Upper lobe of left lung (tissue), 6 donors: ENCODE measurements at regions not wholly inside any gene's neighbourhood (a gene's known extent, or its start where the extent isn't known, plus 50 kb on each side); places are given as distances from the start of the nearest gene placed in this dataset.
"Not testable (repeated sequence)": the region's sequence is repeated elsewhere in the genome, so short reads cannot be mapped to it uniquely, and the experiment has no call there.

ENCODE experiments used
- ATAC-seq, 2 donors: fragments of 200-7000 bp; cut with Tn5 transposase; one replicate each; pipeline ENCODE4 v1.9.1; 2022; ENCODE audit warnings: mild to moderate bottlenecking in 2 of 2, moderate library complexity in 2 of 2; ENCODE audit not compliant: low FRiP score in 2 of 2
- DNase-seq, 2 donors: peaks; one replicate each; pipeline ENCODE4 v3.0.0-alpha.2; 2019 to 2020
- H3K27ac ChIP-seq, 4 donors: fragments of 200-600 bp; sonication (generic); one replicate each; pipeline ENCODE4 v1.5.1; 2016 to 2019
- H3K27me3 ChIP-seq, 4 donors: fragments of 200-600 bp; sonication (generic); one replicate each; pipeline ENCODE4 v1.5.1; 2017 to 2019
- H3K36me3 ChIP-seq, 4 donors: fragments of 200-600 bp; sonication (generic); one replicate each; pipeline ENCODE4 v1.5.1; 2016 to 2019
- H3K4me1 ChIP-seq, 4 donors: fragments of 200-600 bp; sonication (generic); one replicate each; pipeline ENCODE4 v1.5.1; 2018 to 2019
- H3K4me3 ChIP-seq, 4 donors: fragments of 200-600 bp; sonication (generic); one replicate each; pipeline ENCODE4 v1.5.1; 2017 to 2019; ENCODE audit warnings: mild to moderate bottlenecking in 2 of 4, moderate library complexity in 1 of 4
- H3K9me3 ChIP-seq, 4 donors: fragments of 200-600 bp; sonication (generic); one replicate each; pipeline ENCODE4 v1.5.1; 2018 to 2019
- EP300 ChIP-seq, 4 donors: sonication (generic); formaldehyde crosslinking; IDR thresholded peaks; one replicate each; pipeline ENCODE4 v1.5.1; 2017; ENCODE audit warnings: antibody characterized with exemption in 4 of 4, control low read depth in 2 of 4
- POLR2A ChIP-seq, 4 donors: fragments of 450-650 bp; IDR thresholded peaks; one replicate each; pipeline ENCODE4 v1.5.1; 2016 to 2017; ENCODE audit warnings: antibody characterized with exemption in 4 of 4, mild to moderate bottlenecking in 2 of 4
- POLR2AphosphoS5 ChIP-seq, 2 donors: sonication (generic); formaldehyde crosslinking; IDR thresholded peaks; one replicate each; pipeline ENCODE4 v1.5.1; 2017; ENCODE audit warnings: antibody characterized with exemption in 2 of 2
- WGBS, 2 donors: methylation state at CpG; one replicate each; pipeline ENCODE4 v1.1.5; 2017 to 2018; 5-methylcytosine and 5-hydroxymethylcytosine counted together
- TF ChIP-seq, protein P1 (sequence below), 6 experiments: fragments of 450-650 bp in 4 of 6; fragments of 200-600 bp in 2 of 6; sonication (generic) in 2 of 6; IDR thresholded peaks; one replicate each; pipeline ENCODE4 v1.5.1; 2016 to 2019; ENCODE audit warnings: antibody characterized with exemption in 6 of 6
- donor health status: DM: no; HTN: no; CAD: no; lungs with moderate emphysema.
- donor health status: DM: no; HTN: yes; CAD: no; lungs with severe emphysema.

DNA sequence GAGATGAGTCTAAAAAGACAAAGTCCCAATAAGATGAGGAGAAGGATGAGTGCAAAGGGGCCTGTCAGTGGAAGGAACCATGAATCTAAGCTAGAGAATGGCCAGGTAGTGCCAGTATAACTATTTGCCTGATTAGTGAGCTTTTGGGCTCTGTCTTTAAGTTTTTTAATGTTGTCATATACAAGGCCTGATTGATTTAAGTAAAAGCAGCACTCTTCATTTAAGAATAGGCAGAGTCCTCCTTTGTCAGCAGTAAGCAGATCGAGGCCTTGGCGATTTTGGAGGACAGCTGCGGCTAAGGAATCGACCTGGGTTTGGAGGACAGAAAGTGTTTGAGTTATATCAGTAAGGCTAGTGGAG, 753.4 kb upstream of the ADGRB3 start:
- Histone ChIP-seq H3K27ac (no peak overlapping the region), H3K4me1 (no peaks in the 10 kb centered on the region), H3K27me3 (no peaks in the 10 kb centered on the region), H3K4me3 (no peak overlapping the region), H3K9me3 (peaks cover 0 to 11% (median 3%) of the 10 kb centered on the region in 4 donors), H3K36me3 (no peaks in the 10 kb centered on the region)
- TF ChIP-seq EP300 (IDR thresholded peaks at IDR 0.05) (no peak), POLR2AphosphoS5 (IDR thresholded peaks at IDR 0.05) (no peak), POLR2A (IDR thresholded peaks at IDR 0.05) (no peak)
- TF ChIP-seq, protein P1, sequence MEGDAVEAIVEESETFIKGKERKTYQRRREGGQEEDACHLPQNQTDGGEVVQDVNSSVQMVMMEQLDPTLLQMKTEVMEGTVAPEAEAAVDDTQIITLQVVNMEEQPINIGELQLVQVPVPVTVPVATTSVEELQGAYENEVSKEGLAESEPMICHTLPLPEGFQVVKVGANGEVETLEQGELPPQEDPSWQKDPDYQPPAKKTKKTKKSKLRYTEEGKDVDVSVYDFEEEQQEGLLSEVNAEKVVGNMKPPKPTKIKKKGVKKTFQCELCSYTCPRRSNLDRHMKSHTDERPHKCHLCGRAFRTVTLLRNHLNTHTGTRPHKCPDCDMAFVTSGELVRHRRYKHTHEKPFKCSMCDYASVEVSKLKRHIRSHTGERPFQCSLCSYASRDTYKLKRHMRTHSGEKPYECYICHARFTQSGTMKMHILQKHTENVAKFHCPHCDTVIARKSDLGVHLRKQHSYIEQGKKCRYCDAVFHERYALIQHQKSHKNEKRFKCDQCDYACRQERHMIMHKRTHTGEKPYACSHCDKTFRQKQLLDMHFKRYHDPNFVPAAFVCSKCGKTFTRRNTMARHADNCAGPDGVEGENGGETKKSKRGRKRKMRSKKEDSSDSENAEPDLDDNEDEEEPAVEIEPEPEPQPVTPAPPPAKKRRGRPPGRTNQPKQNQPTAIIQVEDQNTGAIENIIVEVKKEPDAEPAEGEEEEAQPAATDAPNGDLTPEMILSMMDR (IDR thresholded peaks at IDR 0.05) = no peak
- ATAC-seq = no peak
- WGBS, 2 donors = 76 to 80% methylated on average over 4 of the region's 4 CpGs
- DNase-seq = no peak

DNA sequence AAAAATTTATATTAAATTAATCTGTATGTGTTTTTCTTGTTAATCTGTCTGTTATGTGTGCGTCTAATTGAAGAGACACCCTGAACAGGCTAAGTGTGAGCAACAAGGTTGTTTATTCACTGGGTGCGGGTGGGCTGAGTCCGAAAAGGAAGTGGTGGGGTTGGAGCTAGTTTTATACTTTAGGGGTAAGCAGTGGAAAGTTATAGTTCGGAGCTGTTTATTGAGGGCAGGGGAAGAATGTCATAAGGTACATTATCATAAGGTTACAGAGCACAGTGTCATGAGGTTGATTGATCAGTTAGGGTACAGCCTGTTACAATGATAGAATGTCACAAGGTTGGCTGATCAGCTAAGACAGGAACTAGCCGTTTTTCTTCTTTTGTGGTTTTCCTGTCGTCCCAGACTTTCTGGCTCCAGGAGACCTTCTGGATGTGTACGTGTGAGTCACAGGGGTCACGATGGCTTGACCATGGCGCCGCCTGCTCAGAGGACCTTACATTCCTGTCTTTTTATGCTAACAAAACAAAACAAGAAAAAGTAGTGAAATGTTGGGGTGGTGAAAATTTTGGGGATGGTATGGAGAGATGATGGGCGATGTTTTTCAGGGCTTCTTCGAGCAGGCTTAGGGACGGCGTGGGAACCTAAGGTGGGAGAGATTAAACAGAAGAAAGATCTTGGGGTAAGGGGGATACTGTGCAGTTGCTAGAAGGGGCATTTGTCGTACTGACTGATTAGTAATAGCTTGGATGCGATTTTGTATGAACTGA, 754.0 kb upstream of the ADGRB3 start:
- peaks cover 0 to 11% (median 3%) of the 10 kb centered on the region in 4 donors for H3K9me3 ChIP-seq
- DNase-seq = no peak
- no peak overlapping the region for H3K27ac ChIP-seq

DNA sequence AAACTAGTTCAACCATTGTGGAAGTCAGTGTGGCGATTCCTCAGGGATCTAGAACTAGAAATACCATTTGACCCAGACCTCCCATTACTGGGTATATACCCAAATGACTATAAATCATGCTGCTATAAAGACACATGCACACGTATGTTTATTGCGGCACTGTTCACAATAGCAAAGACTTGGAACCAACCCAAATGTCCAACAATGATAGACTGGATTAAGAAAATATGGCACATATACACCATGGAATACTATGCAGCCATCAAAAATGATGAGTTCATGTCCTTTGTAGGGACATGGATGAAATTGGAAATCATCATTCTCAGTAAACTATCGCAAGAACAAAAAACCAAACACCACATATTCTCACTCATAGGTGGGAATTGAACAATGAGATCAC, 754.7 kb upstream of the ADGRB3 start:
- not testable (repeated sequence) for H3K36me3 ChIP-seq, H3K4me3 ChIP-seq, ATAC-seq, H3K27ac ChIP-seq, H3K4me1 ChIP-seq, DNase-seq, H3K27me3 ChIP-seq
- WGBS, 2 donors = 91% methylated on average over 4 of the region's 4 CpGs; no CpG with 5 or more reads in 1 of the 2 donors
- peaks cover 0 to 11% (median 3%) of the 10 kb centered on the region in 4 donors for H3K9me3 ChIP-seq

More for the DNA sequence above, 754.0 kb upstream of the ADGRB3 start:
- 85 to 86% methylated on average over 16 of the region's 16 CpGs for WGBS, 2 donors
- H3K4me1 ChIP-seq = no peaks in the 10 kb centered on the region
- H3K27me3 ChIP-seq = no peaks in the 10 kb centered on the region
- no peaks in the 10 kb centered on the region for H3K36me3 ChIP-seq
- no peak overlapping the region for H3K4me3 ChIP-seq
- TF ChIP-seq POLR2A (IDR thresholded peaks at IDR 0.05) = no peak
- TF ChIP-seq EP300 (IDR thresholded peaks at IDR 0.05) = no peak
- TF ChIP-seq POLR2AphosphoS5 (IDR thresholded peaks at IDR 0.05) = no peak
- TF ChIP-seq, protein P1 (IDR thresholded peaks at IDR 0.05) = no peak
- ATAC-seq = no peak

DNA sequence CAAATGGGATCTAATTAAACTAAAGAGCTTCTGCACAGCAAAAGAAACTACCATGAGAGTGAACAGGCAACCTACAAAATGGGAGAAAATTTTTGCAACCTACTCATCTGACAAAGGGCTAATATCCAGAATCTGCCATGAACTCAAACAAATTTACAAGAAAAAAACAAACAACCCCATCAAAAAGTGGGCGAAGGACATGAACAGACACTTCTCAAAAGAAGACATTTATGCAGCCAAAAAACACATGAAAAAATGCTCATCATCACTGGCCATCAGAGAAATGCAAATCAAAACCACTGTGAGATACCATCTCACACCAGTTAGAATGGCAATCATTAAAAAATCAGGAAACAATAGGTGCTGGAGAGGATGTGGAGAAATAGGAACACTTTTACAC, 755.2 kb upstream of the ADGRB3 start:
- not testable (repeated sequence) for ATAC-seq, H3K4me1 ChIP-seq, H3K27me3 ChIP-seq, H3K27ac ChIP-seq, H3K36me3 ChIP-seq, H3K4me3 ChIP-seq, DNase-seq
- H3K9me3 ChIP-seq = peaks cover 0 to 11% (median 3%) of the 10 kb centered on the region in 4 donors
- WGBS, 2 donors = 88% methylated on average over 1 of the region's 1 CpG; no CpG with 5 or more reads in 1 of the 2 donors

DNA sequence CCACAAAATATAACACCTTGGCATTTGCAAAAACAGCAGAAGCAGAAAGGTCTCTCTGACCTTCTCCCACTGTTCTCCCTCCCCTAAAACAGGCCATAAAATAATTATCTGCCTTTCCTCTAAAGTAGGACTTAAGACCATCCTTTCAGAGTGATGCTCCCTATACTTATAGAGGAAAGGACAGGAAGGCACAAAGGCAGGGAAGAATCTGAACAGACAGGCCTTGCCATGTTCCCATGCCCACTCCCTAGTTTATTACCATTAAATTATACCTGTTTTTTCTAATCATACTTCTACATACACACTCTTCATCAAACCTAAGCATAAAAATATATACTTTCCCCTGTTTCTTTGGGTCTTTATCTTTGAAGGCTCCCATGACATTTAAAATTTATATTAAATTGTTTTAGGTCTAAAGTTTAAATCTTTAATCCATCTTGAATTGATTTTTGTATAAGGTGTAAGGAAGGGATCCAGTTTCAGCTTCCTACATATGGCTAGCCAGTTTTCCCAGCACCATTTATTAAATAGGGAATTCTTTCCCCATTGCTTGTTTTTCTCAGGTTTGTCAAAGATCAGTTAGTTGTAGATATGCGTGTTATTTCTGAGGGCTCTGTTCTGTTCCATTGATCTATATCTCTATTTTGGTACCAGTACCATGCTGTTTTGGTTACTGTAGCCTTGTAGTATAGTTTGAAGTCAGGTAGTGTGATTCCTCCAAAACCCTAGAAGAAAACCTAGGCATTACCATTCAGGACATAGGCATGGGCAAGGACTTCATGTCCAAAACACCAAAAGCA, 755.8 kb upstream of the ADGRB3 start:
- not testable (repeated sequence) for H3K27ac ChIP-seq, DNase-seq, H3K36me3 ChIP-seq, H3K4me3 ChIP-seq, ATAC-seq, H3K4me1 ChIP-seq, H3K27me3 ChIP-seq
- 86 to 88% methylated on average over 1 of the region's 1 CpG for WGBS, 2 donors
- H3K9me3 ChIP-seq = peaks cover 0 to 11% (median 3%) of the 10 kb centered on the region in 4 donors

DNA sequence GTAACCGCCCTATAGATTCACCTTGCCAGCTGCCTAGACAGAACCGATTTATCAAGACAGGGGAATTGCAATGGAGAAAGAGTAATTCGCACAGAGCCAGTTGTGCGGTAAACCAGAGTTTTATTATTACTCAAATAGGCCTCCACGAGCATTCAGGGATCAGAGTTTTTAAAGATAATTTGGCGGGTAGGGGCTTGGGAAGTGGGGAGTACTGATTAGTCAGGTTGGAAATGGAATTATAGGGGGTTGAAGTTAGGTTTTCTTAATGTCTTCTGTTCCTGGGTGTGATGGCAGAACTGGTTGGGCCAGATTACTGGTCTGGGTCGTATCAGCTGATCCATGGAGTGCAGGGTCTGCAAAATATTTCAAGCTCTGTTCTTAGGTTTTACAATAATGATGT, 756.9 kb upstream of the ADGRB3 start:
- H3K27ac ChIP-seq, ATAC-seq, H3K36me3 ChIP-seq, H3K4me3 ChIP-seq, H3K4me1 ChIP-seq, H3K27me3 ChIP-seq, DNase-seq, H3K9me3 ChIP-seq: not testable (repeated sequence)
- 87 to 88% methylated on average over 7 of the region's 7 CpGs for WGBS, 2 donors
